ENCODE measurements at regions not wholly inside any gene's neighbourhood (a gene's known extent, or its start where the extent isn't known, plus 50 kb on each side); places are given as distances from the start of the nearest gene placed in this dataset.

DNA sequence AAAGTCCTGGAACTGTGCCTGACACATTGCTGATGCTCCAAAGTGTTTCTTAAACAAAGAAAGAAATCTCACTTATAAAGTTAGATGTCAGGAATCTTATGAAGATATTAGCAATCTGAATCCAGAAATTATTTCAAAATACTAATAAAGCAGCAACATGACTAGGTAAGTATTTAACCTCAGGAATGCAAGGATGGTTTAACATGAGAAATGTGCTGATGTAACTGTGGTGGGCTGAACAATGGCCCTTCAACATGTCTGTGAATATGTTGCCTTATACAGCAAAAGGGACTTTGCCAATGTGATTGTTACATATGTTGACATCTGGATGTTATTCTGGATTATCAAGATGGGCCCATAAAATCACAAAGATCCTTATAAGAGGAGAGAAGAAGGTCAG is 87.1 kb downstream of the TEX36 start:
- TF ChIP-seq, protein P1, sequence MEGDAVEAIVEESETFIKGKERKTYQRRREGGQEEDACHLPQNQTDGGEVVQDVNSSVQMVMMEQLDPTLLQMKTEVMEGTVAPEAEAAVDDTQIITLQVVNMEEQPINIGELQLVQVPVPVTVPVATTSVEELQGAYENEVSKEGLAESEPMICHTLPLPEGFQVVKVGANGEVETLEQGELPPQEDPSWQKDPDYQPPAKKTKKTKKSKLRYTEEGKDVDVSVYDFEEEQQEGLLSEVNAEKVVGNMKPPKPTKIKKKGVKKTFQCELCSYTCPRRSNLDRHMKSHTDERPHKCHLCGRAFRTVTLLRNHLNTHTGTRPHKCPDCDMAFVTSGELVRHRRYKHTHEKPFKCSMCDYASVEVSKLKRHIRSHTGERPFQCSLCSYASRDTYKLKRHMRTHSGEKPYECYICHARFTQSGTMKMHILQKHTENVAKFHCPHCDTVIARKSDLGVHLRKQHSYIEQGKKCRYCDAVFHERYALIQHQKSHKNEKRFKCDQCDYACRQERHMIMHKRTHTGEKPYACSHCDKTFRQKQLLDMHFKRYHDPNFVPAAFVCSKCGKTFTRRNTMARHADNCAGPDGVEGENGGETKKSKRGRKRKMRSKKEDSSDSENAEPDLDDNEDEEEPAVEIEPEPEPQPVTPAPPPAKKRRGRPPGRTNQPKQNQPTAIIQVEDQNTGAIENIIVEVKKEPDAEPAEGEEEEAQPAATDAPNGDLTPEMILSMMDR (conservative IDR thresholded peaks at IDR 0.05; ENCODE audit: low read depth, low read length), result no peak
- TF ChIP-seq EZH2 (IDR thresholded peaks at IDR 0.05; ENCODE audit: borderline replicate concordance, low read depth, low read length, poor library complexity, severe bottlenecking), result no peak
